GM19025 (cell line): ENCODE measurements at regions not wholly inside any gene's neighbourhood (a gene's known extent, or its start where the extent isn't known, plus 50 kb on each side); places are given as distances from the start of the nearest gene placed in this dataset.
A peak's percentile ranks its signal among the peaks of the same experiment; 100 is the strongest.

Experiments used
- ATAC-seq: cut with Tn5 transposase; IDR thresholded peaks from one replicate; pipeline ENCODE4 v1.9.1; 2021; ENCODE audit warnings: mild to moderate bottlenecking, low read depth, moderate library complexity; ENCODE audit not compliant: unreplicated experiment

GRCh38 chr7:35537067-35538023 lies 157.6 kb downstream of the HERPUD2 start:
- peak; percentile 98 for ATAC-seq

- ATAC-seq = no peak
These were observed 158.5 kb downstream of the HERPUD2 start for GRCh38 chr7:35536396-35536826.

GRCh38 chr7:35533902-35534301 lies 161.0 kb downstream of the HERPUD2 start:
- no peak for ATAC-seq

- no peak for ATAC-seq
These were observed 164.5 kb downstream of the HERPUD2 start for GRCh38 chr7:35530124-35531109.

GRCh38 chr7:35529713-35530112 lies 165.2 kb downstream of the HERPUD2 start:
- ATAC-seq = no peak

- ATAC-seq = no peak
These were observed 166.5 kb downstream of the HERPUD2 start for GRCh38 chr7:35528381-35528977.

GRCh38 chr7:35526645-35527044 lies 168.3 kb downstream of the HERPUD2 start:
- ATAC-seq = no peak

GRCh38 chr7:35524112-35524804 lies 170.7 kb downstream of the HERPUD2 start:
- ATAC-seq = no peak

- ATAC-seq = no peak
These were observed 171.6 kb downstream of the HERPUD2 start for GRCh38 chr7:35523292-35523691.

- ATAC-seq = no peak
These were observed 172.2 kb downstream of the HERPUD2 start for GRCh38 chr7:35522697-35523096.

- no peak for ATAC-seq
These were observed 173.0 kb downstream of the HERPUD2 start for GRCh38 chr7:35521941-35522340.

GRCh38 chr7:35520810-35521625 lies 173.9 kb downstream of the HERPUD2 start:
- ATAC-seq = no peak

GRCh38 chr7:35519971-35520809 lies 174.7 kb downstream of the HERPUD2 start:
- no peak for ATAC-seq

- no peak for ATAC-seq
These were observed 176.2 kb downstream of the HERPUD2 start for GRCh38 chr7:35518767-35519166.

- ATAC-seq = no peak
These were observed 178.4 kb downstream of the HERPUD2 start for GRCh38 chr7:35516498-35516897.

GRCh38 chr7:35513828-35514227 lies 181.1 kb downstream of the HERPUD2 start:
- ATAC-seq = no peak

GRCh38 chr7:35513195-35513594 lies 181.7 kb downstream of the HERPUD2 start:
- ATAC-seq = no peak

- ATAC-seq = no peak
These were observed 182.2 kb downstream of the HERPUD2 start for GRCh38 chr7:35512716-35513115.
